HL-60 (cell line): ENCODE measurements at regions not wholly inside any gene's neighbourhood (a gene's known extent, or its start where the extent isn't known, plus 50 kb on each side); places are given as distances from the start of the nearest gene placed in this dataset.

Source experiments
- CTCF ChIP-seq: IDR thresholded peaks from one replicate; pipeline ENCODE4 v1.5.1; 2011; ENCODE audit warnings: low read length, control low read depth, inconsistent platforms; ENCODE audit not compliant: insufficient read depth
- GABPA ChIP-seq: IDR thresholded peaks from 2 replicates; pipeline ENCODE4 v1.6.1; 2012; ENCODE audit warnings: low read depth
- REST ChIP-seq: IDR thresholded peaks from 2 replicates; pipeline ENCODE4 v1.6.1; 2012; ENCODE audit warnings: low read depth; ENCODE audit not compliant: insufficient replicate concordance

GRCh38 chr17:14775731-14776492 lies 475.0 kb downstream of the HS3ST3B1 start:
- no peak for TF ChIP-seq CTCF
- TF ChIP-seq GABPA, result no peak
- TF ChIP-seq REST, result no peak
